ENCODE measurements at regions not wholly inside any gene's neighbourhood (a gene's known extent, or its start where the extent isn't known, plus 50 kb on each side); places are given as distances from the start of the nearest gene placed in this dataset.

DNA sequence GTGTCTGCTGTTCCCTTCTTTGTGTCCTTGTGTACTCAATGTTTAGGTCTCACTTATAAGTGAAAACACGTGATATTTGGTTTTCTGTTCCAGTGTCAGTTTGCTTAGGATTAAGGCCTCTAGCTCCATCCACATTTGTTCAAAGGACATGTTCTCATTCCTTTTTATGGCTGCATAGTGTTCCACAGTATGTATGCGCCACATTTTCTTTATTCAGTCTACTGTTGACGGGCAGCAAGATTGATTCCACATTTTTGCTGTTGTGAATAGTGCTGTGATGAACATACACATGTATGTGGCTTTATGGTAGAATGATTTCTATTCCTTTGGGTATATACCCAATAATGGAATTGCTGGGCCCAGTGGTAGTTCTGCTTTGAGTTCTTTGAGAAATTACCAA is 122.7 kb upstream of the THBS1 start:
- DNase-seq (ENCODE audit: low read depth, low spot score), result no peak

DNA sequence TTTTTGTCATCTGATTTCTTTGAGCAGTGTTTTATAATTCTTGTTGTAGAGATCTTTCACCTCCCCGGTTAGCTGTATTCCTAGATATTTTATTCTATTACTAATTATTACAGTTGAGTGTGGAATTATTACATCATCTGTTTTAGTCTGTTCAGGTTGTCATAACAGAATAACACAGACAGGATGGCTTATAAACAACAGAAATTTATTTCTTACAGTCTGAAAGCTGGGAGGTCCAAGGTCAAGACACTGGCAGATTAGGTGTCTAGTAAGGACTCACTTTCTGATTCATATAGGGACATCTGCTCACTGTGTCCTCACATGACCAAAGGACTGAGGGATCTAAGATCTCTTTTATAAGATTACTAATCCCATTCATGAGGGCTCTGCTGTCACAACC is 121.3 kb upstream of the THBS1 start:
- no peak for DNase-seq (ENCODE audit: low read depth, low spot score)

DNA sequence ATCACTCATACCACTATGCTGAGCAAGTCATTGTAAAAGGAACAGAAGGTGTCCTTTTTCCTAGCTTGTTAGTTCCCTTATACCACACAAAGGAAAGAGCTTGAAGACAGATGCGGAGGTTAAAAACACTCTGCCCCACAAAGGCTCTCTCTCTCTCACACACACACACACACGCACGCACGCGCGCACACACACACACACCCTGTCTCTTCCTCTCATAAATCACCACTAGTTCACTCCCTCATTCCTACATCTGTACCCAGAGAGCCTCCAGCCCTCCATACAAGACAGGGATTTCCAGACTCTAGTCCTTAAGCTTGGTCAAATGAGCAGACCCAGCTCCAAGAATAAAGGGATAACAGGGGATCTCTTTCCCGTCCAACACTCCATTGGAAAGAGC is 120.1 kb upstream of the THBS1 start:
- no peak for DNase-seq (ENCODE audit: low read depth, low spot score)

DNA sequence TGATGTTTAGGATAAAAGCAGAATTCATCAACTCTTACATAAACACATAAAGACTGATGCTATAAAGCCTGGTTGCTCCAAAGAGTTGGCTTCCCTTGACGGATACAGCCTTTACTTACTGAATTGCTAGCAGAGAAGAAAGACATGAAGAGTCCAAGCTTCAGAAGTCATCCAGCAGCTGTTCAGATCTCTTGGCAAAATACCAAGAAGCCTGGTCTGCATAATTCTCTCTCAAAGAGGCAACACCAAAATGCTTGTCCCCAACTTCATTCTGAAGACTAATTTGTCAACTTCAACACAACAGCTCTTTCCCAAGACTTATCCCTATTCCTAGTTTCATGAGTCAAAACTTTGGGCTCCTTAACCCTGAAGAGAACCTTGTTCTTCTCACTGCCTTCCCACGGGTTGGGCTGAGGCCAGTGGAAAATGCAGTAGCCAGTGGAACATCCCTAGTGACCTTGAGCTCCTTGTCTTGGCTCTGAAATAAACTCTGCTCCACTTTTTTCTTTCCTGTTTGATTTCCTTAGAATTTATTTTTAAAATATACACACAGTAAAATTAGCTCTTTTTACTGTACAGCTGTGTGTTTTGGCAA is 119.2 kb upstream of the THBS1 start:
- no peak for DNase-seq (ENCODE audit: low read depth, low spot score)

DNA sequence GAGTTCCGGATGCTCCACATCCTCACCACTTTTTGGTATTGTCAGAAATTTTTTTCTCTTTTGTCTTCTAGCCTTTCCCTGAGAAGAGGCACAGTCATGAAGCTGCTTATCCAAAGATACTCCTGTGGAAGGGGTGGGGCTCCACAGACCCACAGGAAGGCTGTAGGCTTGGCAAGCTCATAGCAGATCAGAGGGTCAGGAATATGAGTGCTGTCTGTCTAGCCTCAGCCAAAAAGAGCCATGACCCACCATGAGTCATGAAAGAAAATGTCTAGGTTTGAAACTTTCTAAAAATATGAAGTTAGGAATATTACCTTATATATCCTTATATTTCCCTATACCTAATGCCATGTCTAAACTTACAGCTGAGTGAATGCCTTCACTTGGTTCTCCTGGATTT is 118.2 kb upstream of the THBS1 start:
- DNase-seq (ENCODE audit: low read depth, low spot score), result peak; percentile 40

DNA sequence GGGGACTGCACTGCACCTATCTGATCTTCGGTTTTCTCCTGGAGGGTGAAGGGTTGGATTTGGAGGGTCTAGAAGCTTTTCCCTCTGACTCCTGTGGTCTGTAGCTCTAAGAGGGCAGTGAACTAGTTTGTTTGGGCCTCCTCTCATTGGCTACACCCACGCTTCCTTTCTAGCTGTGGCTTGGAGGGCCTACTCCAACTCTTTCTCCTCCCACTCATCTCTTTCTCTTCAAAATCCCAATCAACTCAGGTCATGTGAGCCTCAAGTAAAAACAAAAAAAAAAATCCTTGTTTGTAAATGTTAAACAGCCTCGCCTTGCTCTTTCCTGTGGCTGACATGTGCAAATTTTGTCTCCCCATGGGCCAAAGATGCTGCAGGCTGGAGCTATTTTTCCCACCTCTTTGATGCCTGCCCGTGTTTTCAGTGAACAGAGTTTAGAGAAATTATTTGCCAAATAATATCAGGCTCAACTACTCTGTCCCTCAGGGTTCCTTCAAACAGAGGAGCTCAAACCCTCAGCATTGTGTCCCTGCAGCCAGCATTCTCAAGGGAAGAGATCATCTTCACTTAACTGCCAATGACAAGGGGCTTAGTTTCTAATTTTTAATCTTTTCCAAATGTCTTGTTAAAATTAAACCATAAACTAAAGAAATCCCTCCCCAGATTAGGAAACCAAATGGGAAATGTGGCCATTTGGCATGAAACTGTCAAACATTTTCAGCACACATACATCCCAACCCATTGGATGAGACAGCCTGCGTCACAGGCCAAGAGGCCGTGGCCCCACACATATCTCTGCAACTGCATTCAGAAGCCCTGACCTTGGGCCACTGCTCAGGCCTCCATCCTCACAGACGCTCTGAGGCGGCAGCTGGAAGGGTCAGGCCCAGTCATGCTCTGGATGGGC is 114.8 kb upstream of the THBS1 start:
- no peak for DNase-seq (ENCODE audit: low read depth, low spot score)

DNA sequence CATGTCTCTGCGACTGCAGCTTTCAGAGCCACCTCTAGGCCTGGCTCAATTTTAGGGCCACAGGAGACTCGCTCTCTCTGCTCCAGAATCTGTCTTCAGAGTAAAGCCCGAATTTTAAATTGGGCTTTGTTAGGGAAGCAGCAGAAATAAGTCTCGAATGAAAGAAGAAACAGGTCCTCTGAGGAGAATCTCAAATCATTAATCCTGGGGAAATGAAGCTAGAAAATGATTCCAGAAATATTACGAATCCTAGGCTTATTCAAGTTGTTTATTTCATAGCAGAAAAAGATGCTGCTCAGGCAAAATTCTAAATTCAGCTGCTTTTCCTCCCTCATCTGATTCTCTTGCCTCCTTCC is 114.2 kb upstream of the THBS1 start:
- DNase-seq (ENCODE audit: low read depth, low spot score), result no peak

DNA sequence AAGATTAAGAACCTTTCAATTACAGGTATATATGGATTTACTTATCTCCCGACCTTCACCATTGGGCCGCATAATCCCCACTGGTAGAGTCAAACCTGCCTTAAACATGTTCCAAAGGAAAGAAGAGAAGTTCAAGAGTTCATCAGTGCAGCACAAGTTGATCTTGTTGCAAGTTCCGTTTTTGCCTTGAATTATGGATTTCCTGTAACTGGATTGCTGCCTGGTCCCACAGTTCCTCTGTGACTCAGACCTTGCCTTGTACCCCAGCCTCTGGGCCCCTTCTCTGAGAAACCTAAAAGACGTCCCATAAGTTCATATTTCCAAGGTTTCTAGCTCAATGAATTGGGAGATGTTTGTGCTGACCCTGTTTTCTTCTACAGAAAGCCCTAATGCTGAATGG is 112.5 kb upstream of the THBS1 start:
- no peak for DNase-seq (ENCODE audit: low read depth, low spot score)

DNA sequence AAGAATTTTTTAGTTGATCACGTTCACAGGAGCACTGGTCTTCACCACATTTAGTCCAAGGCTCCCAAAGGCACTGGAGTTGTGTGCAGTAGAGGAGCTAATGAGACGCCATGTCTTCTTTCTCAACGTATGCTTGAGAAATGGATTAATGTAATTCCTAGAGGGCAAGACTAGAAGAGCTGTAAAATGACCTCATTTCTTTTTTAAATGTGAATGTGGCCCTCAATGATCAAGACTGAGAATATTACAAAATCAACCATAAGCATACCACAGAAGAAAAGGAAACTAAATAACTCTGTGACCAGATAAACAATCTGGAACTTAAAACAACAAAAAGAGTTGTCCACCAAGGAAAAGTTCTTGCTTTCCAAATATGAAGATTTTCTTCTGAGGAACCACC is 112.1 kb upstream of the THBS1 start:
- no peak for DNase-seq (ENCODE audit: low read depth, low spot score)

DNA sequence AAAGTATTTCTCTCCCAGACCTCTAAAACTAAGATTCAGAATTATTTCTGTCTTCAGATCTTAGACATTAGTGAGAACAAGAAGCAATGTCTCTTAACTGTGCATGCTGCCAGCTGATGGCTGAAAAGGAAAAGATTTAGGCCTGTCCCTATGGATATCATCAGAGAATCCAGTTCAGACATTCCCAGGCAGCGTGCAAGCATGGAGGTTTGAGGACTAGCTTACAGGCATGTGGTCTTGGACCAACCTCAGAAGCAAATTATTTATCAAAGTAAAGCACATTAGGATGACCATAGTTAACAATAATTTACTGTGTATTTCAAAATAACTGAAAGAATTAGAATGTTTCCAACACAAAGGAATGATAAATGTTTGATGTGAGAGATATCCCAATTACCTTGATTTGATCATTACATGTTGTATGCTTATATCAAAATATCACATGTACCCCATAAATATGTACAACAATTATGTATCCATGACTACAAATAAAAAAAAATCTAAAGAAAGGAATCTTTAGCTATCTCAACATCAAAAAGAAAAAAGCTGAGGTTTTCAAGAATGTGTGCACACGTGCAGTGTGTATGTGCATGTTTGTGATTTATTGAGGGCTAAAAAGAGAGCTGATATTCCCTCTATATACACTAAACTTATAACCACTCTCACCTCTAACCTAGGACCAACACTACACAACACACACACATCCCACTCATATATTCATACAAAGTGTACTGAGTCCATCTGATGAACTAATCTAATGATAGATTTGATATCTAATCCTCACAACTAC is 108.9 kb upstream of the THBS1 start:
- DNase-seq (ENCODE audit: low read depth, low spot score), result no peak

DNA sequence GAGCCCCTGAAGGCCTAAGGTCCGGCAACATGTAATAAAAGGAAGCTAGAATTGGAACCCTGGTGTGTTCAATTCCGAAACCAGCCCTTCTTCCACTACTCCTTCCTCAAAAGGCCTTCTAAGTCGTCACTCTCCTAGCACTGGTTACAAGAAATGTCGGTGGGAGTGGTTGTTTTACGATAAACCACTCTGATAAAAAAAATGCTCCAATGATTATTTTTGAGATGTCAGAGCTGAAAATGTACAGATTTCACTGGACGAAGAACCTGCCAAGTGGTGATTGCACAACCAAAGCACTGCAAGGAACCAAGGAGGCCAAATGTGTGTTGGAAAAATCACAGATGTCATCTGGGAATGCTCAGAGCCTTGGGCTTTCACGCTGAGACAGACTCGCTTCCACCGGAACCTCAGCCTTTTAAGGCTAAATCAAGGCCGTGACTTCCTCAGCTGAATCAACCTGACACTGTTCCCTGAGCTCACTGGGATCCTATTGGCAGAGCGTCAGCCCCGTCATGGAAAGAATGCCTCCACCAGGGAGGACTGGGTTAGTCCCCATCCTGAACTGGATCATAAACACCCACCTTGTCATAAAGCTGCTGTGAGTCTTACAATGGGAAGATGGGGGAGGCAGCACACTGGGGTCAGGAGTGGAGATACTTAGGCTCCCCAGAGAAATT is 108.1 kb upstream of the THBS1 start:
- no peak for DNase-seq (ENCODE audit: low read depth, low spot score)

DNA sequence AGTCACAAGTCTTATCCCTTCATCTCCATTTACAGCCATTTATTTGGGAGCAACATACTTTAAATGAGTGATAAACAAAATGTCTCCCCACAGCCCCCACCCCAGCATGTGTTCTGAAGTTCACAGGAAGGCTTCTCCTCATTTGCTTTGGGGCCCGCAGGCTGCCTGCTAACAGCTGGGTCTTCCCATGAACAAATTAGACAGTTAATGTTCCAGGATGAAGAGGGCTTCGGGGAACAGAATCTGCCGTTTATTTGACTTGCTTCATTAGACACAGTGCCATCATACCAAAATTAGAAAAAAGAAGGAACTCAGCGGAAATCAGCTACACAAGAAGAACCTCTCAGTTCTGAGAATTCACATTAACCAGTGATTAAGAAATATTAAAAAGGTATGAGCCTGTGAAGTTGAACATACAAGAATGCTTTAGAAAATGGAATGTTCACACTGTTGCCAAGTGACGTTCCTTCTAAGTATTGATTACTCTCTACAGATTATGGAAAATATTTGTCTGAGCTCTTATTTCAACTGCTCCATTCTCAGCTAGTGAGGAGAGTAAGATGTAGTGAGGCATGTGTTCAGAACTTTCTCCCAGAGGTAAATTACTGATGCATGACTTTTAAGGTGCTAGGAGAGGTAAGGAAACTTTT is 107.5 kb upstream of the THBS1 start:
- no peak for DNase-seq (ENCODE audit: low read depth, low spot score)

DNA sequence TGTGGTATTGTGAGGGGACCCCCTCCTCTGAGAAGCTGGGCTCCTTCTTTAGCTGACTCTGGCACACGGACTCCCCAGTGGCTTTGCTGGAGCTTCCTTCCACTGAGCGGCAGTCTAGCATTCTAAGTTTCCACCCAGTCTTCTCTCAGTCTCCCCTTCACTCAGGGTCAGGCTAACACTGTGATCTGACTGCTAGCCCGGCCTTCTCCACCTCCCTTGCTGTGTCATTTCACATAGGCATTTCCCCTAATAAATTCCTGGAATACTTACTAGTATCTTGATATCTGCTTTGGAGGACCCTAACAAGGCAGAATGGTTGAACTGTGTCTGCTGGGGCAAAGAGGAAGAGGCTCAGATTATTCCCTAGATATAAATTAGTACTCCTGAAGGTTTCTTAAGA is 106.2 kb upstream of the THBS1 start:
- peak; percentile 50 for DNase-seq (ENCODE audit: low read depth, low spot score)

DNA sequence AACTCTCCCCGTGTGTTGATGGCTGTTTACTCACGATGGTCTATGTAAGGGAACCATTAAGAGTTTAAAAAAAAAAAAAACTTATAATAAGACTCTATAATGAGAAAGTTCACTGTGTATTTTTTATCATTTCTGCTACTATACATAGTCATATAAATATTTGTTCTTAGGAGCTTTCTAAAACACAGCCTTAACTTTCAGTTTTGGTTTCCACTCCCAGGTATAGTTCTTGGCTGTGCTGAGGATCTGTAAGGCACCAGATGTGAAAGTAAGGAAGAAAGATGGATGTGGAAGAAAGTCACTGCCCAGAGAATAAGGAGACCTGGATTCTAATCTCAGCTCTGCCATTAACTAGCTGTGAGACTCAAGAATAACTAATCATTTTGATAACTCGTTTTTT is 101.9 kb upstream of the THBS1 start:
- DNase-seq (ENCODE audit: low read depth, low spot score), result no peak

DNA sequence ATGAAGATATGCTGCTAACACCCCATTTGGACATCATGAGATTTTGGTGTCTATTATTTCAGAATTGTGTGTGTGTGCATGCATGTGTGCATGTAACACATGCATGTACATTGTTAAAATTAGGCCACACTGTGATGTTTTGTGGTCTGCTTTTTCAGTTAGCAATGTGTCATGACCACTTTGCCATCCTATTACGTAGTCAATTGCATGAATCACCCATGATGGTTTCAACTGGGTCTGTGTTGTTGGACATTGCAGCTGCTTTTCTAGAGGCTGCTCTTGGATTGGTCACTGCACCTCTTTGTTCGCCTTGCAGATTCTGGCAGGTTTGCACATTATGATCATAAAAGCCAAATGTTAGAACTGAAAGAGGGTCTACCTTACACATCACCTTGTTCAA is 101.0 kb upstream of the THBS1 start:
- DNase-seq (ENCODE audit: low read depth, low spot score), result no peak

DNA sequence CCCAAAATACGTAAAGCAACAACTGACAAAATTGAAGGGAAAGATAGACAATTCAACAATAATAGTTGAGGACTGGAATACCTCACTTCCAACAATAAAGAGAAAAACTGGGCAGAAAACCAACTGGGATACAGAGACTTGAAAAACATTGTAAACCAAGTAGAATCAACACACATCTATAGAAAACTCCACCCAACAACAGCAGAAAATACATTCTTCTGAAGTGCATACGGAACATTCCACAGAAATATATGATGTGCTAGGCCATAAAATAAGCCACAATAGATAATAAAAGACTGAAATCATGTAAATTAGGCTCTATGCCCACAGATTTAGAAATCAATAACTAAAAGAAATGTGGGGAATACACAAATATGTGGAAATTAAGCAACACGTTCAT is 98.4 kb upstream of the THBS1 start:
- no peak for DNase-seq (ENCODE audit: low read depth, low spot score)

DNA sequence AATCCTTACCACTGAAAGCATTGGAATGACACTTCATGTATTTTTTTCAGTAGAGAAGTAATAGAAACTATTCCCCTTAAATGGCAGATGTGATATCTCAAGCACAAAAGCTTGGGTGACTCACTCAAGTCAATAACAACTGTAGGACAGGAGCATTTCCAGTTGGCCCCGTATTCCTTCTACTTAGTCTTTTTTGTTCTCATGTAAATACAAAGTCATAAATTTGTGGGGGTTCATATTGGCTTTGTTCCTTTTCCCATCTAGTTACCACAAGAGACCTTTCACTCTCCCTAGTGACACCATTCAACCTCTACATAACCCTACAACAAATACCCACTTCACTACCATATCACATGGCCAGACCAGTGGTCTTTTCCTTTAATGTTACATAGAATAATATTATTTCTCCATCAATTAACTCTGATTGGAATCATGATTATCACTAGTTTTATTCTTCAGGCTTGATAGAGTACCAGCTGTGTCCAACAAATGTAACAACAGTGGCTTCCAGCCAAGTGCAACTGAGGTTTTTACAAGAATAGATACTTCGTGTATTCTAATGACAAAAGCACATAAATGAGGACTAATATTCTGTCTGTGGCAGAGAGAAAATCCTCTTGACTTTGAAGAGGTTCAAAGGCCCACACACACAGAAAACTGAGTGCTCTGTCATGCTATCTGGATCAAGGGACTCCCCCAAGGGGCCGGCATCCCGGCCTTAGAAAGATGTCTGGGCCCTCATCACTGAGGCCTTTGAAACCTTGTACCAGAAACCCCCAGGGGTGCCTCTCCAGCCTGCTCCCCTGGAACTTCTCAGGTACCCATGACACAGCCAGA is 94.0 kb upstream of the THBS1 start:
- no peak for DNase-seq (ENCODE audit: low read depth, low spot score)

DNA sequence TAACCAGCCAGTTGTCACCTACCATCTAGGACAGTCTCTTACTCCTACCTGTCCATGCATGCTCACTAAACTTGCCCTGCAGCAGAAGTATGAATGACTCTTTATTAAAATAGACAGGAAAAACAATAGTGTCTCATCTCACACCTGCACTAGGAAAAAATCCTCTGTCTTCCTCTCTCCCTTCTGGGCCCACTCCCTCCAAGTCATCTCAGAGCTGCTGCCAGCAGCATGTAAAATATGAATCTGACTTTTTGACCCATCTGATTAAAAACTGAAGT is 93.5 kb upstream of the THBS1 start:
- DNase-seq (ENCODE audit: low read depth, low spot score), result no peak

DNA sequence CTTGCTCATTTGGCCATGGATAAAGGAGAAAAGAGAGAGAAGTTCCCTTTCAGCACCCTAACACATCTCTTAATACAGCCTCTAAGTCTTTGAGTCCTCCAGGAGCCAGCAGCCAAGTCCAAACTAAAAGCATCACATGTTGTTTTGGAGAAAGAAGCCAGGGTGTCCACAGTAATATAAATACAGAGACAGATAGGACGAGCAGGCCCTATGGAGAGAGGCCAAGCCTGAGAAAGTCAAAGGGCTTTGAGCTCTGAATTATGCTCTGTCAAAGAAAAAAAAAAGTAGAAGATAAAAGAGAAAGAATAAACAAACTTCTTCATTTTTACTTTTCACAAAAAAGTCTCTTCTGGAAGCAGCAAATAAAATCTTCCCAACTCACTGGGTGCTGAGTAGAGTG is 92.4 kb upstream of the THBS1 start:
- no peak for DNase-seq (ENCODE audit: low read depth, low spot score)

DNA sequence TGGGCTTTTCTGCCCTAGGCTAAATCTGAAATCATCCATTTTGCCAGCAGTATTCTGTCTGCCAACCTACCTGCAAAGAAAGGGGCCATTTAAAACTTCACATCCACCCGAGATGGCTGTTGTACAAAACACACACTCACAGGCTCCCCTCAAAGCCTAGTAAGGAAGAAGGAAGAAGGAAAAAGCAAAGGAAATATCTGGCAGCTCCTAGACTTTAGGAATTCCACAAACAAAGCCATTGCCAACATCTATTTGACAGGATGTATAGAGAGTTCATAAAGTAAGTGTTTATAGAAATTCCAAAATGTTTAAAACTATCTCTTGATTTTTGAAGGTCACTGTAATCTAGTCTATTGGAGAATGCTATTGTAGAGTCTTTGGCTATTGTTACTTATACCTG is 91.9 kb upstream of the THBS1 start:
- no peak for DNase-seq (ENCODE audit: low read depth, low spot score)
